ENCODE measurements at regions not wholly inside any gene's neighbourhood (a gene's known extent, or its start where the extent isn't known, plus 50 kb on each side); places are given as distances from the start of the nearest gene placed in this dataset.

GRCh38 chr3:145623349-145623748, 537.6 kb downstream of the PLOD2 start:
- H3K9me3 ChIP-seq (ENCODE audit: control insufficient read depth, low read depth, low read length): no peaks in the 10 kb centered on the region
- no peak overlapping the region for H3T11ph ChIP-seq (ENCODE audit: low read length)
- no peak overlapping the region for H3K14ac ChIP-seq (ENCODE audit: insufficient read depth, low read length)
- H3K4ac ChIP-seq (ENCODE audit: low read depth, low read length): no peak overlapping the region
- H2AK5ac ChIP-seq (ENCODE audit: insufficient read length, low read length): no peak overlapping the region
- no peak overlapping the region for H3K23ac ChIP-seq (ENCODE audit: insufficient read length, low read depth, low read length)
- H4K8ac ChIP-seq (replicated peaks; ENCODE audit: insufficient read length, low read depth, low read length): no peak overlapping the region
- no peaks in the 10 kb centered on the region for H3K27me3 ChIP-seq (ENCODE audit: insufficient read depth, low read length)
- no peaks in the 10 kb centered on the region for H3K79me1 ChIP-seq (ENCODE audit: insufficient read depth, low read depth, low read length, poor library complexity, severe bottlenecking)
- no peaks in the 10 kb centered on the region for H3K79me2 ChIP-seq (ENCODE audit: insufficient read depth, low read length)
- H4K5ac ChIP-seq (ENCODE audit: insufficient read length, low read depth, low read length): no peak overlapping the region
- H3K36me3 Mint-ChIP-seq (ENCODE audit: insufficient read depth in 1 of 3, low read depth in 3 of 3): no peaks in the 10 kb centered on the region
- H2BK120ac ChIP-seq (ENCODE audit: low read depth, low read length, poor library complexity, severe bottlenecking): no peak overlapping the region
- H3K27ac ChIP-seq (ENCODE audit: insufficient read length, low read depth, low read length): no peak overlapping the region
- TF ChIP-seq CTCF (conservative IDR thresholded peaks at IDR 0.05): no peak
- H2BK12ac ChIP-seq (ENCODE audit: insufficient read length, low read depth, low read length): no peak overlapping the region
- no peak overlapping the region for H3K56ac ChIP-seq (ENCODE audit: insufficient read length, low read depth, low read length)
- no peak overlapping the region for H2AFZ ChIP-seq (ENCODE audit: low read length)
- H3K4me1 ChIP-seq (ENCODE audit: insufficient read depth, low read length): no peaks in the 10 kb centered on the region
- no peaks in the 10 kb centered on the region for H3K23me2 ChIP-seq (ENCODE audit: insufficient read length, low read depth, low read length, poor library complexity, severe bottlenecking)
- peaks cover 5 to 8% of the 10 kb centered on the region in 2 experiments; a peak in 3 of 4 replicates for H3K4me1 Mint-ChIP-seq
- no peak overlapping the region for H3K27ac Mint-ChIP-seq
- no peak overlapping the region for H2BK20ac ChIP-seq (ENCODE audit: low read depth, low read length, poor library complexity, severe bottlenecking)
- no peak for DNase-seq
- H3K4me2 ChIP-seq (ENCODE audit: insufficient read depth, insufficient read length, low read length): no peak overlapping the region
- H4K20me1 ChIP-seq (ENCODE audit: control insufficient read depth, insufficient read depth, insufficient read length): no peaks in the 10 kb centered on the region
- H3K9me3 Mint-ChIP-seq: no peaks in the 10 kb centered on the region
- H2BK15ac ChIP-seq (ENCODE audit: low read depth, low read length): no peak overlapping the region
- H3K9ac ChIP-seq (ENCODE audit: extremely low read depth, insufficient read length, low read length): no peak overlapping the region
- no peak overlapping the region for H3K4me3 Mint-ChIP-seq
- no peak overlapping the region for H3K18ac ChIP-seq (ENCODE audit: insufficient read length, low read depth, low read length)
- no peaks in the 10 kb centered on the region for H3K27me3 Mint-ChIP-seq (ENCODE audit: low read depth)
- no peak overlapping the region for H4K91ac ChIP-seq (ENCODE audit: insufficient read length, low read depth, low read length)
- no peak overlapping the region for H2BK5ac ChIP-seq (ENCODE audit: insufficient read length, low read length)

All from H9 (cell line).